PC-9 (cell line): ENCODE measurements at regions not wholly inside any gene's neighbourhood (a gene's known extent, or its start where the extent isn't known, plus 50 kb on each side); places are given as distances from the start of the nearest gene placed in this dataset.

ENCODE experiments used
- CTCF ChIP-seq: fragments of 200-600 bp; sonication (generic); conservative IDR thresholded peaks from 2 replicates; pipeline ENCODE4 v1.6.1; 2017; ENCODE audit warnings: mixed run types, antibody characterized with exemption, mild to moderate bottlenecking, moderate library complexity
- EZH2 ChIP-seq: fragments of 200-600 bp; sonication (generic); IDR thresholded peaks from 2 replicates; pipeline ENCODE4 v1.8.0; 2017; ENCODE audit warnings: antibody characterized with exemption, low read depth

DNA sequence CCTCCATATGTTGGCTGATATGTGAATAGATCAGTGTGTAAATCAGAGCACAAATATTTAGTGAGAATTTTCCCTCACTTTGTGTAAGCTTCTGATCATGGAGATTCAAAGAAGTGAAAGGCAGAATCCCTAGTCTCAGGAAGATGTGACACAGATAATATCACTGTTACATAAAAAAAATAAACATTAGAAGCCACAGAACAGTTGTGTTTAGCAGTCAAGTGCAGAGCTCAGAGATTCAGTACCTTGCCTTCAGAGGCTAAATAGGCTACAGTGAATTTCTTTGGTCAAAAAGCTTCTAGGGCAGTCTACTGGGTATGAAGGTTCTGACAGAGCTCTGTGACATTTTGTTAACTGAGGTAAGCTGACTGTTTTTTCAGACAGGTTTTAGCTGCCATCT is 591.5 kb downstream of the METTL15 start:
- TF ChIP-seq EZH2, result no peak
- TF ChIP-seq CTCF, result no peak
